ENCODE measurements at regions not wholly inside any gene's neighbourhood (a gene's known extent, or its start where the extent isn't known, plus 50 kb on each side); places are given as distances from the start of the nearest gene placed in this dataset.
"Not testable (repeated sequence)": the region's sequence is repeated elsewhere in the genome, so short reads cannot be mapped to it uniquely, and the experiment has no call there.

- DNase-seq (ENCODE audit: low spot score), result no peak
- ATAC-seq, result no peak
Observed at GRCh38 chr10:44279426-44280126, 105.3 kb downstream of the CXCL12 start.

DNA sequence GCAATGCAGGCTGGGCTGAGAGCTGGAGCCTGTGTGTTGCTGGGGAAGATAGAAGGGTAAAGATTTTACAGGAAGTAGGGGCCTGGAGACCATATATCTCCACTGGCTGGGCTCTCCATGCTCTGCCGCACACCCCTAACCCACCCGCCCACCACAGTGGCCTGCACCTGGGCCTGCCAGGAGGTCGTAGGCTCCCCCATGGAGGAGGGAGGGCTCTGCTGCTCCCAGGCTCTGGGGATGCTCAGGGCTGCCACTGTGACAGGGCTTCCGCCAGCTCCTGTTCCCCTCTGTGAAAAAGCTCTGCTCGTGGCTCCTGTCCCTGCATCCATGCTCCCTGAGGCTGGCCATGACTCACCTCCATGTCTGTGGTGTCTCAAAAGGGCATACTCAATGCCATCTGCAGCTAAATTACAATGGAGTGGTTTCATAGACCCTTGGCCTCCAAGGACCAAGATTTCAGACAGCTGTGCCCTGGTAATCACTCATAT, 106.0 kb downstream of the CXCL12 start:
- ATAC-seq (no peak), DNase-seq (ENCODE audit: low spot score) (no peak)

DNA sequence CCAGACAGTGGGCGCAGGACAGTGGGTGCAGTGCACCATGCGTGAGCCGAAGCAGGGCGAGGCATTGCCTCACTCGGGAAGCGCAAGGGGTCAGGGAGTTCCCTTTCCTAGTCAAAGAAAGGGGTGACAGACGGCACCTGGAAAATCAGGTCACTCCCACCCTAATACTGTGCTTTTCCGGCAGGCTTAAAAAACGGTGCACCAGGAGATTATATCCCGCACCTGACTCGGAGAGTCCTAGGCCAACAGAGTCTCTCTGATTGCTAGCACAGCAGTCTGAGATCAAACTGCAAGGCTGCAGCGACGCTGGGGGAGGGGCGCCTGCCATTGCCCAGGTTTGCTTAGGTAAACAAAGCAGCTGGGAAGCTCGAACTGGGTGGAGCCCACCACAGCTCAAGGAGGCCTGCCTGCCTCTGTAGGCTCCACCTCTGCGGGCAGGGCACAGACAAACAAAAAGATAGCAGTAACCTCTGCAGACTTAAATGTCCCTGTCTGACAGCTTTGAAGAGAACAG, 116.4 kb downstream of the CXCL12 start:
- not testable (repeated sequence) for ATAC-seq; DNase-seq (ENCODE audit: low spot score)

DNA sequence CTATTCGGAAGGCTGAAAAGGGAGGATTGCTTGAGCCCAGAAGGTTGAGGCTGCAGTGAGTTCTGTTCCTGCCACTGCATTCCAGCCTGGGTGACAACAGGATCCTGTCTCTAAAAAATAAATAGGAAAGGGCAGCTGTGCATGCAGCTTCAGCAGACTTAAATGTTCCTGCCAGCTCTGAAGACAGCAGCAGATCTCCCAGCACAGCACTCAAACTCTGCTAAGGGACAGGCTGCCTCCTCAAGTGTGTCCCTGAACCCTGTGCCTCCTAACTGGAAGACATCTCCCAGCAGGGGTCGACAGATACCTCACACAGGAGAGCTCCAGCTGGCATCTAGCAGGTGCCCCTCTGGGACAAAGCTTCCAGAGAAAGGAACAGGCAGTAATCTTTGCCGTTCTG, 117.9 kb downstream of the CXCL12 start:
- DNase-seq (ENCODE audit: low spot score), result no peak
- no peak for ATAC-seq

DNA sequence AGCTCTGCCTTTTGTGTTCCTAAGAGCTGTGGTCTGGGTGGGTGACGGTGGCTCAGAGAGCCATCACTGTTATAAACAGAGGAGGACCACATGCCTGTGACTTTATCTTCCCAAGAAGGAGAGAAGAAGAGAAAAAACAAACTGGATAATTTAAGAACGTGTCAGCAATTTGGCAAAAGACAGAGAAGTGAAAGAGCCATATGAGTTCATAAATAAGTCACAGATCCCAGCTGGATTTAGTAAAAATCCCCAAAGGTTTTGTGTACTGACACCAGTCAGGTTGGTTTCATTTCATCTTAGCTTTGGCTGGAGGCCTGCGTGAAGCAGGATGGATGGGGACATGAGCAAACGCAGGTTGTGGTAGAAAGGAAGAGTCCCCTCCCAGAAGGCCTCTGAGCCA, 120.7 kb downstream of the CXCL12 start:
- ATAC-seq, result no peak

GRCh38 chr10:44263771-44264170, 121.1 kb downstream of the CXCL12 start:
- ATAC-seq (no peak), DNase-seq (ENCODE audit: low spot score) (no peak)

More for the DNA sequence above, 120.7 kb downstream of the CXCL12 start:
- no peak for DNase-seq (ENCODE audit: low spot score)

DNA sequence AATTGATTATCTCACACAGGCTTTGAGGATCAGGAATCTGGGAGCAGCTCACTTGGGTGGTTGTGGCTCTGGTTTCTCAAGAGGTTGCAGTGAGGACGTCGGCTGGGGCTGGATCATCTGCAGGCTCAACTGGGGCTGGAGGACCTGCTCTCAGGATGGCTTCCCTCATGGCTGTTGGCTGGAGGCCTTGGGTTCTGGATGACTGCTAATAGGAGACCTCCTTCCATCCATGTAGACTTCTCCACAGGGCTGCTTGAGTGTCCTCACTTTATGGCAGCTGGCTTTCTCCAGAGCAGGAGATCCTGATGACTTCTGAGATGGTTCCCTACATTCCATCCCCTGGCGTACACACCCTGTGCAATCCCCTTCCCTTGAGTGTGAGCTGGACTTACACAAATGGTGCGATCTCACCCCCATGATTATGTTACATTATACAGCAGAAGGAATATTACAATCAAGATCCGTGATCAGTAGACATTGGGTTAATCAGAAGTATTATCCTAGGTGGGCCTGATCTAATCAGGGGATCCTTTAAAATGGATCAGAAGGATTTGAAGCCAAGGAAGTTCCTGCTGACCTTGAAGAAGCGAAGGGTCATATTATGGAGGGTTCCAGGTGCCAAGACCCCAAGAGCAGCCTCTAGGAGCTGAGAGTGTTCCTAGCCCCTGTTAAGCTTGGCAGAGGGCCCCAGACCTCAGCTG, 122.2 kb downstream of the CXCL12 start:
- no peak for DNase-seq (ENCODE audit: low spot score)

GRCh38 chr10:44261710-44262455, 123.0 kb downstream of the CXCL12 start:
- DNase-seq (ENCODE audit: low spot score) (no peak), ATAC-seq (no peak)

More for the DNA sequence above, 122.2 kb downstream of the CXCL12 start:
- no peak for ATAC-seq

DNA sequence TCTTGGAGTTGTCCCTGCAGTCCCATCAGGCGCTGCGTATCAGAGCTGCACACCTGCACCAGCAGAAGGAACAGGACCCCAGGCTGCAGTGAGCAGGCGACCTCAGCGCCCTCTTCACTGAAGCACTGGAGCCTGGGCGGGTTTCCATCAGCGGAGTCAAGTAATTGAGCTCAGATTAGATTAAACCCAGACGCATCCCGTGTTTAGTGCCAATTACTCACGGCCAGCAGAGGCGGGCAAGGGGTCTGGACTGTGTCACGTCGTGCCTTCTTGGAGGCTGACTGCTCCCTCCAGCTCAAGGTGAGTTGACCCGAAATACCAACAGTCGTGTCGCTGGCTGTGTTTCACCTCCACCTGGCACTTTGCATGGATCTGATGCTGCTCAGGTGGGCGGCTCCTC, 123.6 kb downstream of the CXCL12 start:
- ATAC-seq (no peak), DNase-seq (ENCODE audit: low spot score) (no peak)

DNA sequence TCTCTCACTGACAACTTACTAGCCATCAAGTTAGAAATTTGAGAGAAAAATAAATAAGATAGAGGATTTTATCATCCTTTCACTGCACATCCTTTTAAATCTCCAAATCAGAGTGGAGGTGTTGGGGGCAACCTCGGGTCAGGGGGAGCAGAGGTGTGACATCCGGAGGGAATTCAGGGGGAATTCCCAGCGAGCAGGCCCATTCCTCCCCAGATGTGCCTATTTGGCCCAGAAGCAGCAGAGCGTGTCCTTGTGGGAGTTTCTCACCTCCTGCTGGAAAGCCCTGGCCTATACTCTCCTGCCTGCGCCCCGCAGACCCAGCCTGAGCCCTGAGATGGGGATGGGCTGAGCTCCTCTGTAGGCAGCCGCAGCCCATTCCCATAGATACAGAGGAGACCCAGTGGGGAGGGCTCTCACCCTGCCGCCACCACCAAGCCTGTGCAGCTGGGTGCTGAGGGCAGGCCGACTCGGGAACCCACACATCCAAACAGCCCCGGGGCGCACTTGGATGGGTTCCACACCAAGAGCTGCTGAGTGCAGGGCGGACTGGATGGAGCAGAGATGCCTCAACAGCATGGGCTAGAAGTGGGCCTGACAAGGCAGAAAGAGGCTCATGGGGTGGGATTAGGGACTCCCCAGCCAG, 124.5 kb downstream of the CXCL12 start:
- DNase-seq (ENCODE audit: low spot score) (no peak), ATAC-seq (no peak)

DNA sequence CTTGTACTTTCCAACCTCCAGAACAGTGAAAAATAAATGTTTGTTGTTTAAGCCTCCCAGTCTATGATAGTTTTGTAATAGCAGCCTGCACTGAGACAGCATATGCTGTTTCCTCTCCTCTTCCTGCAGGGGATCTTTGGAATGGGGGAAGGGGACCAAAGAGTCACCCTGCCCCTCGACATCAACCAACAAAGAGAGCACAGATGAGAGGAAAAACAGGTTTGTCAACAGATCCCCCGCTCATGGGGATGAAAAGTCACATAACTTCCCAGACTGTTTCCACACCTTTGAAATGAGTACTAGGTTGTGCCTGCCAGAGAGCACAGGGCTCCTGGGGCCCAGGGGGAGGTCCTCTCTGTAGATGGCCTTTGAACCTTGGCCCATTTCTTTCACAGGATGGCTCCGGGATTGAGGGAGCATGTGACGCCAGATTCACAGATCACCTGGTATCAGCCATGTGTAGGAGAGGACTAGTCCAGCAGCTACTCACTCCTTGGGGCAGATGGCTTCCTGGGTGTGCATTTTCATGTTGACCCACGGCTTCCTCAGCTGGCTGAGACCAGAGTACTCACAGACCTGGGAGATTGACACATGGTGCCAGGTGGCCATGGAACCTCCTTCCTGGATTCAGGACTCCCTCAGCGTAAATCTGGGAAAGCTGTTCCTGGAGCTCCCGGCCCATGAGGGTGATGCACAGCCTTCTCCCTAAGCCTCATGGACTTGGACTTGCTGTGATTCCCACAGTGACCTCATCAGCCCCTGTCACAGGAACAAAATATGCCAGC, 125.6 kb downstream of the CXCL12 start:
- DNase-seq (ENCODE audit: low spot score) (peak; percentile 60), ATAC-seq (peak; percentile 90)

GRCh38 chr10:44258460-44259089, 126.3 kb downstream of the CXCL12 start:
- ATAC-seq, result no peak
- no peak for DNase-seq (ENCODE audit: low spot score)

DNA sequence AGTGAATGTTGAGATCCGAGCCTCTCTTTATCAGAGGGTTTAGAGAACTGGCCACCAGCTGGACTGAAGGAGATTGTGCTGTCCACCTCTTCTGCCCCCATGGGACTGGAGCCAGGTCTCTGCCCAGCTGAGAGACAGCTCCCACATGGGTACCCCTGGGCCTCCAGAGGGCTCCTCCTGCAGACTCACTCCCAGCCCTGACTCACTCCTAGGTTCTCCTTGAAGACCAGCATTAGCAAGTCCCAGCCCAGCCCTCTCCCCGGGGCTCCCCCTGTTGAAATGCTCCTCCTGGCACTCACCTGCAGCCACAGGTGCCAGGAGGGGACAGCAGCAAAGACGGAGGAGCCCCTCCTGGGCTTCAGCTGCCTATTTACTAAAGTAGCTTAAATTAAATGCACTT, 126.9 kb downstream of the CXCL12 start:
- ATAC-seq (no peak), DNase-seq (ENCODE audit: low spot score) (no peak)

DNA sequence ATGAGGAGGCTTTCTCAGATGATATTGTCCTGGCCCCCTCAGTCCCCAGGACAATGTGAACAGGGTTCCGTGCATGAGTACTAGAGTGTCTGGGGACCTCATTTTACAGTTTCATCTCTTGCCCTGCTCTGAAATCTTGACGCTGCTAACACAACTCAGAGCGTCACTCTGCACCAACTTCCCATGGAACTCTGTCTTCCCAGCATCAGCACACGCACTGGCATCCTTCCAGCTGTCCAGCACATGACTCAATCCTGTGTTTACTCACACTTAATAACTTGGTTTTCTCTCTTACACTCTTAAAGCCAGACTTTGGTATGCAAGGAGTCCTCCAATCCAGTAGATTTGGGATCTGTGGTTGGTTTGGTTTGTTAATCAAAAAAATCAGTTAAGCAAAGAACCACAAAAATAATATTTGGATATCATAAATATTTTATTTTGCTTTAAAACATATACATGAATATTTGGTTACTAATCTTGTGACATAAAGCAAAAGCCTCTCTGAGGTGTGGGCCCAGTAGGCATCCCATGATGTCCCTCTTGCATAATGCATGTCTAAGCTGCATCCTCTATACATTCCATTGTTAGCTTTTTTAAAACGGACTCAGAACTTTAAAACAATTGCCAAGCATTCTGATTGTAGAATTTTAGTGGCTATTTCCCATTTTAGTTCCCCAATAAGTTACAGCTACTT, 131.0 kb downstream of the CXCL12 start:
- DNase-seq (ENCODE audit: low spot score), result peak; percentile 73
- ATAC-seq, result peak; percentile 88

DNA sequence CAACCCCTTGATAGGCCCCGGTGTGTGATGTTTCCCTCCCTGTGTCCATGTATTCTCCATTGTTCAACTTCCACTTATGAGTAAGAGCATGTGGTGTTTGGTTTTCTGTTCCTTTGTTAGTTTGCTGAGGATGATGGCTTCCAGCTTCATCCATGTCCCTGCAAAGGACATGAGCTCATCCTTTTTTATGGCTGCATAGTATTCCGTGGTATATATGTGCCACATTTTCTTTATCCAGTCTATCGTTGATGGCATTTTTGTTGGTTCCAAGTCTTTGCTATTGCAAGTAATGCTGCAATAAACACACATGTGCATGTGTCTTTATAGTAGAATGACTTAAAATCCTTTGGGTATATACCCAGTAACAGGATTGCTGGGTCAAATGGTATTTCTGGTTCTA, 132.3 kb downstream of the CXCL12 start:
- not testable (repeated sequence) for ATAC-seq; DNase-seq (ENCODE audit: low spot score)

DNA sequence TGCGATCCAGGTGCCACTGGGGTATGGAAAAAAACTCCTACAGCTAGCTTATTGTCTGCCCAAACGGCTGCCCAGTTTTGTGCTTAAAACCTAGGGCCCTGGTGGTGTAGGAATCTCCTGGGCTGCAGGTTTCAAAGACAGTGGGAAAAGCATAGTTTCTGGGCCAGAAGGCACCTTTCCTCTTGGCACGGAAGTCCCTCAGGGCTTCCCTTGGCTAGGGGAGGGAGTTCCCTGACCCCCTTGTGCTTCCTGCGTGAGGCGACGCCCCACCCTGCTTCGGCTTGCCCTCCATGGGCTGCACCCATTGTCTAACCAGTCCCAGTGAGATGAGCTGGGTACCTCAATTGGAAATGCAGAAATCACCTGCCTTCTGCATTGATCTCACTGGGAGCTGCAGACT, 135.0 kb downstream of the CXCL12 start:
- DNase-seq (ENCODE audit: low spot score); ATAC-seq: not testable (repeated sequence)

DNA sequence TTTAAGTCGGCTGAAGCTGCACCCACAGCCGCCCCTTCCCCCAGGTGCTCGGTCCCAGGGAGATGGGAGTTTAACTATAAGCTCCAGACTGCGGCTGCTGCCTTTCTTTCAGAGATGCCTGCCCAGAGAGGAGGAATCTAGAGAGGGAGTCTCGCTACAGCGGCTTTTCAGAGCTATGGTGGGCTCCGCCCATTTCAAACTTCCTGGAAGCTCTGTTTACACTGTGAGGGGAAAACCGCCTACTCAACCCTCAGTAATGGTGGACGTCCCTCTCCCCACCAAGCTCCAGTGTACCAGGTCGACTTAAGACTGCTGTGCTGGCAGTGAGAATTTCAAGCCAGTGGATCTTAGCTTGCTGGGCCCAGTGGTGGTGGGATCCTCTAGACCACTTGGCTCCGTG, 135.4 kb downstream of the CXCL12 start:
- no peak for ATAC-seq
- DNase-seq (ENCODE audit: low spot score), result no peak

GRCh38 chr10:44246700-44247099, 138.2 kb downstream of the CXCL12 start:
- not testable (repeated sequence) for ATAC-seq; DNase-seq (ENCODE audit: low spot score)

GRCh38 chr10:44246287-44246686, 138.6 kb downstream of the CXCL12 start:
- not testable (repeated sequence) for ATAC-seq; DNase-seq (ENCODE audit: low spot score)

All from left lobe of liver (tissue), 2 donors.